Activated naive CD4-positive, alpha-beta T cell treated with anti-CD3 and anti-CD28 coated beads, Interleukin-2, amount 50 U/mL, for 72 hours (primary cell): ENCODE measurements at regions not wholly inside any gene's neighbourhood (a gene's known extent, or its start where the extent isn't known, plus 50 kb on each side); places are given as distances from the start of the nearest gene placed in this dataset.

Experiments used
- ATAC-seq, 2 donors: fragments of 150-1000 bp; cut with Tn5 transposase; 2 replicates each; pipeline ENCODE4 v1.10.0; 2021; ENCODE audit warnings: mild to moderate bottlenecking in 2 of 2, moderate library complexity in 2 of 2
- DNase-seq, 2 donors: peaks; one replicate each; pipeline ENCODE4 v3.0.0; 2021 to 2022; ENCODE audit warnings: low spot score in 2 of 2
- H3K27ac Mint-ChIP-seq, 2 donors: one replicate each; pipeline ENCODE4 v1.8.0; 2022; ENCODE audit warnings: mild to moderate bottlenecking in 2 of 2, mixed read lengths in 2 of 2
- H3K36me3 Mint-ChIP-seq, 2 donors: one replicate each; pipeline ENCODE4 v1.8.0; 2022; ENCODE audit warnings: mixed read lengths in 2 of 2
- H3K9me3 Mint-ChIP-seq, 2 donors: one replicate each; pipeline ENCODE4 v1.8.0; 2022; ENCODE audit warnings: mixed read lengths in 2 of 2

DNA sequence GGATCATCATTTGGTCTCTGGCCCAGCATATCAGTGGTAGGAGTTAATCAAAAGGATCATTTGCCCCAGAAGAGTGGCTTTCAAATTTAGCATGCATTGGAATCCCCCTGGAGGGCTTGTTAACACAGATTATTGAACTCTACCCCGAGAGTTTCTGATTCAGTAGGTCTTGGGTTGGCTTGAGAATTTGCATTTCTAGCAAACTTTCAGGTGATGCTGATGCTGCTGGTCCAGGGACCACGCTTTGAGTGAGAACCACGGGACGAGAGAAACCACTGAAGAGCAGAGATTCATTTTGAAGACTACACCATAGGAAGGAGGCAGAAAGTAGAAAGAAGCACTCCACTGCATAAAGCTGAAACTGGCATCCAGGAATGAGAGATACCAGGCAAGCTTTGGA lies 81.3 kb upstream of the DUSP10 start:
- peak in 1 of 2 donors; percentile 46 for ATAC-seq
- peaks cover 0 to 15% of the 10 kb centered on the region in 2 donors for H3K36me3 Mint-ChIP-seq
- H3K27ac Mint-ChIP-seq = no peak overlapping the region
- DNase-seq = no peak
- H3K9me3 Mint-ChIP-seq = no peaks in the 10 kb centered on the region

DNA sequence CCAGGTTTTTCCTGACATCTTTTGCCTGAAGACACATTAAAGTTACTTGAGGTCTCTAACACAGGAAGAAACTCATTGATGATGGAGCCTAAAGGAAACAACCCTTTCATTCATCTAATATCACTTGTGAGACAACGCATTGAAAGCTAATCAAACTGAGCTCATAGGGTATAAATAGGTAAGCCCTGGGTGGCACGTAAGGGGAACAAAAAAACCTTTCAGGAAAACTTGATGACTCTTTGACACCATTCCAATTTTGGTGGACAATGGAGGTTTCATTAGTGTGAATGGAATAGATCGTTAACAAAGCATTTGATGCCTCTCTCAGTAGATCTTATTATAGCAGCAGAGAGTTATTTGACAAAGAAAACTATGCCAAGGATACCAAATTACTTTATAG lies 80.7 kb upstream of the DUSP10 start:
- H3K27ac Mint-ChIP-seq = no peak overlapping the region
- DNase-seq = no peak
- H3K9me3 Mint-ChIP-seq = no peaks in the 10 kb centered on the region
- peaks cover 0 to 15% of the 10 kb centered on the region in 2 donors for H3K36me3 Mint-ChIP-seq
- ATAC-seq = no peak

DNA sequence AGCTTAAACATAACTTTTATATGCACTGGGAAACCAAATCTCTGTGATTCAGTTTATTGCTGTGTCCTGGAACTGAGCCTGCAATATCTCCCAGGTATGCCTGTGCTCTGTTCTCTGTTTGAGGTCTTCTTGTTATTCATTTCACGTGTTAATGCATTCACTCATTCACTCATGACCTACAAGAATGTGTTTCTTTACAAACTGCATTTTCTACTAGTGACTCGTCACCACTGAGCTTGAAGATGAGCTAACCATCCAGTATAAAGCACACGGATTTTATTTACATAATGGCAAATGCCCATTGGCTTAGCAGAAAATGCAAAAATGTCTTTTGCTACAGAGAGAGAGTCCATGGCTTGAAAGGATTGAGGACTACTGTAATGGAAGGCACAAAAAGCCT lies 75.0 kb upstream of the DUSP10 start:
- Mint-ChIP-seq H3K36me3 (no peaks in the 10 kb centered on the region), H3K27ac (no peak overlapping the region), H3K9me3 (no peaks in the 10 kb centered on the region)
- ATAC-seq = peak in 1 of 2 donors; percentile 38
- no peak for DNase-seq

DNA sequence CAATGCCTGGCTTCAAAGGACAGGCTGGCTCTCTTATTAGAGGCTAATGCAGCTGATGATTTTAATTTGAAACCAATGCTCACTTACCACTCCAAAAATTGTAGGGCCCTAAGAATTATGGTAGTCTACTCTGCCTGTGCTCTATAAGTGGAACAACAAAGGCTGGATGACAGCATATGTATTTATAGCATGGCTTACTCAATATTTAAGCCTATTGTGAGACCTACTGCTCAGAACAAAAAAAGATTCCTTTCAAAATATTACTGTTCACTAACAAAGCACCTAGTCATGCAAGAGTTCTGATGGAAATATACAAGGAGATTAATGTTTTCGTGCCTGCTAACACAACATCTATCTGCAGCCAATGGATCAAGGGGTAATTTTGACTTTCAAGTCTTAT lies 73.8 kb upstream of the DUSP10 start:
- no peaks in the 10 kb centered on the region for H3K9me3 Mint-ChIP-seq
- peaks cover under 1 to 3% of the 10 kb centered on the region in 2 donors for H3K36me3 Mint-ChIP-seq
- H3K27ac Mint-ChIP-seq = no peak overlapping the region
- DNase-seq = no peak
- ATAC-seq = no peak

DNA sequence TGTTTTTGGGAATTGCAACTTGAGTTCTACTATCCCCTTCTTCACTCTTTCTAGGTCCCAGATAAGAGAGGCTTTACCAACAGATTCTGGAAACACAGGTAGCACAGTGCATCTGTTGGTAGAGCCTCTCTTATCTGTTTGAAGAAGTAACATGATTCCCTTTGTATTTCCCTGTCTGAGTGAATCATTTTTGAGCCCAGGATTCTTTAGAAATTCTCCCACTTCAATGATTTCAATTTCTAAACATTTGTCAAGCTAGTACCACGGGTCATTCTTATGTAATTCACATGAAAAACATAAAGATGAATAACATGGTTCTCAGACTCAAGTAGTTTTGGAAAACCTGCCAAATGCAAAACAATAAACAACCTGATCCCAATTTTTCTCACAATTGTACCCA lies 72.0 kb upstream of the DUSP10 start:
- H3K9me3 Mint-ChIP-seq = peaks cover 0 to 5% of the 10 kb centered on the region in 2 donors

DNA sequence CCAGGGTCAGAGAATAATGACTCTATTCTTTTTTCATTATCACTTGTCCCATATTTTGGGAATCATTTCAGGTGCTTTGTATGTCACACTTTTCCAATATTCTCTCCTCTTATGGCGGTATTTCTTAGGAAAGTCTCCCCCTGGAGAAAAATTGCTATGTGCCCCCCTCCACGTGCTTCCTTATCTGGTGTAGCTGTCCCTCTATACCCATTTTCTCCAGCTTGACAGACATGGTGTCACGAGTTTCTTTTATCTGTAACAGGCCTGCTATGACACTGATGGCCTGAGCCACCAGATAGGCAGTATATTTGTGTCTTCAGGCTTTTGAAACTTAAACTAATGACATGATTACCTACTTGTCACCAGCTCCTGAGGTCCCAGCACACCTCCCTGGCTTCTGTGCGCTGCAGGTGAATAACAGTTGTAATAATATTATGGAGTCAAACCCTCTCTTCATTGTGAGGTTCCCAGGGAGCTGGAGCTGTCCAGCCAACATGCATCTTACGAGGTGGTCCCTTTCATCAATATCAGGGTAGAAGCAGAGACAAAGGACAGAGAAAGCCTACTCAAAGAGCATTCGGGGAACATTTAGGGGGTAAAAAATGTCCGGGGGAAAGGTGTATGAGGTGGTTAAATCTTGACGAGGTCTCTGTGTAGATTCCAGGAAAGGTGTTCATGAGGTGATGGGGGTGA lies 71.2 kb upstream of the DUSP10 start:
- Mint-ChIP-seq H3K36me3 (peaks cover 10 to 16% of the 10 kb centered on the region in 2 donors), H3K9me3 (peaks cover 2 to 6% of the 10 kb centered on the region in 2 donors), H3K27ac (no peak overlapping the region)
- ATAC-seq = no peak
- no peak for DNase-seq

More for the DNA sequence above, 72.0 kb upstream of the DUSP10 start:
- ATAC-seq = no peak
- DNase-seq = no peak
- Mint-ChIP-seq H3K27ac (no peak overlapping the region), H3K36me3 (peaks cover 10 to 15% of the 10 kb centered on the region in 2 donors)

DNA sequence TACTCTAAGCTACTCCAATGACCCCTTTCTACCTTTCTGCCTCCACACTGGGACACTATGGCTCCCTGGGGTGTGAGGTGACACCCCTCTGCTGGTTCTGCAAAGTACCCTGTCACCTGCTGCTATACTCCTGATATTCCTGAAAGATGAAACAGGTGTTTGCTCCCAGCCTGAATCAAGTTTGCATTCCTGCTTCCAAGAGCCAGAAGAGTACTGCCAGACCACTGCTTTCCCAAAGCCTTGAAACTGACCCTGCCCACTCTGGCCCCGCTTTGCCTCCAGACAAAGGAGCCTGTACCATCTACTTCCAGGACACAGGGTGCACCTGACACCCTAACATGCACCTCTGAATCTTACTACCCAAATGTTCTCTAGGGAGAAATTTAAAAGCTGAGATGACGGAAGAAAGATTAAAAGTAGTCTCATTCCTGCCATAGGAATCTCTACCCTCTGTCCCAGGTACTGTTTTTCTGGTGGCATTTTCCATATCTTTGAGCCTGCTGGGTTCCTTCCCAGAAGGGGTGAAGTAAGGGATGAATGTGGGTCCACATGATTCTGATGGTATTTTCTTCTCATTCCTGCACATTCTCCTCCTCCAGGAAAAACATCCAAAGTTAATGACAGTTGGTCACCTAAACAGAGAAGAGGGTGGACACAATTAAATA lies 70.3 kb upstream of the DUSP10 start:
- Mint-ChIP-seq H3K9me3 (peaks cover 5 to 8% of the 10 kb centered on the region in 2 donors), H3K27ac (no peak overlapping the region), H3K36me3 (peaks cover 10 to 16% of the 10 kb centered on the region in 2 donors)
- ATAC-seq (no peak), DNase-seq (no peak)

DNA sequence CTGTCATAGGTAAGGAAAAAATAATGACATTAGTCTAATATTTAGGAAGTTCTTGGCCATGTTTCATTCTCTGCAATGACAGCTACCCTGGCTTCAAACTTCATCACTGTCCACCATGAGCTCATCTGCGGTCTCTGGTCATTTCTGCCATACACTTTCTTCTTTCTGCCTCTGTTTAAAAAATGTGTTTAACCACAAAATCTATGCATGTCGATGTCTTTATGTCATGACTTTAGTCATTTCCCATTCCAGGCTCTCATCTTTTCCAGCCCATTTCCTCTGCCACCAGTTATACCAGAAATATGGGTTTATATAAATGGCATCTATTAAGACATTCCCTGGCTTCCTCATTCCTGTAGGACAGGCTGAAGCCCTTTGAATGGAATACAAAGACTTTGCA lies 68.5 kb upstream of the DUSP10 start:
- peak in 1 of 2 donors; percentile 54 for ATAC-seq
- Mint-ChIP-seq H3K27ac (peak overlapping the region in 1 of 2 donors; percentile 87), H3K9me3 (peaks cover 5 to 8% of the 10 kb centered on the region in 2 donors), H3K36me3 (peaks cover 10 to 16% of the 10 kb centered on the region in 2 donors)
- DNase-seq = no peak

DNA sequence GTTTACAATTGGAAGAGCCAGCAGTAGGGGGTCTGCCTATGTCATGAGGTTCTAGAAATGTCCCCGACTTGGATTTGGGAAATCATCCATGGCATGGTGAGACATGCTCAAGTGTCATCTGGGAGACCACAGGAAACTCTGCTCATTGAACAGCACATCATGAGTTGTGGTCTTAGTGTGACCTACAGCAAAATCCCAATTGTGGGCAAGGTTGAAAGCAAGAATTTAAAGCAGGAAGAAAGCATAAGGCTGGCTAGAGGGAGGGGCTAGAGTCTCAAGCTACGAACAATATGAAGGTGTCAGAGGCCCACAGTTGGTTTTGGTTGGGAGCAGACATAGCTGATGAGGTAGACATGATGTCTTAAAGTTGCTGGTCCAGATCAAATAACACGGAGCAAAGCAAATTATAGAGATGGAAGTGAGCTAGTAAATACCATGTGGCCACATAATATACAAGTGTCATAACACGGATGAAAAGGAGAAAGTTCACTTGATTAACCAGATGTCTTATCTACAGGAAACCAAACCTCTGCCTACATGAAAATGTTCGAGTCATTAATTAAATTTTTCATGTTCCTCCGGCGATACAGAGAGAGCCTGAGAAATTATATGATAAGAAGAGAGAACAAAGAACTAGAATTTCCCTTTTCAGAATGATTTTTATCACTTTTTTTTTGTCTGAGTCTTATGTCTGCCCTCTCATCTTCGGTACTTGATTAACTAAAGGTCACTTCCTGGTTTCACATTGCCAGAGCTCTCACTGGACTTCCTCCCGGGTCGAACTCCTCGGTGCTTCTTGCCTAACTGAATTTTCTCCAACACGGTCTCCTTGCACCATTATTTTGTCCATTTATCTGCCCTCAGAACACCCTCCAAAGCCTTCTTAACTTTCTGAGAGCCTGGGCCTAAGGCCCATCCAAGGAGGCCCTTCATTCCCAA lies 67.5 kb upstream of the DUSP10 start:
- no peak for DNase-seq
- H3K27ac Mint-ChIP-seq = peak overlapping the region in 1 of 2 donors; percentile 87
- H3K36me3 Mint-ChIP-seq = peaks cover 10 to 16% of the 10 kb centered on the region in 2 donors
- H3K9me3 Mint-ChIP-seq = peaks cover 5 to 8% of the 10 kb centered on the region in 2 donors
- peak; percentile 61 to 86 for ATAC-seq

DNA sequence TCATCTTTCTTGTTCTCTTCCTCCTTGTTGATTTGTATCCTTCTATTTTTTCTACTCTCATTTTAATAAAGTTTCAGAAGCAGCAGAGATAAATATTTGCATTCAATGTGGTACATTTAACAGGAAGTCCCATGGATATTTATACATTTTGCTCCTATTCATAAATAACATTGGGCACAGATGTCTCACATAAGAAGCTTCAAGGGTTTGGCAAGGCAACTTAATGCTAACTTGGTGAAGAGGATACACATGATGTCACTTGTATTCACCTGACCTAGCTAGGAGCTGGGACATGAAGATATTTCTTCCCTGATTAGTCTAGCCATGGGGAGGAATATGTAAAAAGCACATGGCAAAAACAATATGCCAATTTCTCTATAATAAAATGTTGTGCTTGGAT lies 65.1 kb upstream of the DUSP10 start:
- peaks cover 10 to 16% of the 10 kb centered on the region in 2 donors for H3K36me3 Mint-ChIP-seq
- ATAC-seq (no peak), DNase-seq (no peak)
- H3K27ac Mint-ChIP-seq = no peak overlapping the region
- peaks cover 8% of the 10 kb centered on the region in 2 donors for H3K9me3 Mint-ChIP-seq

DNA sequence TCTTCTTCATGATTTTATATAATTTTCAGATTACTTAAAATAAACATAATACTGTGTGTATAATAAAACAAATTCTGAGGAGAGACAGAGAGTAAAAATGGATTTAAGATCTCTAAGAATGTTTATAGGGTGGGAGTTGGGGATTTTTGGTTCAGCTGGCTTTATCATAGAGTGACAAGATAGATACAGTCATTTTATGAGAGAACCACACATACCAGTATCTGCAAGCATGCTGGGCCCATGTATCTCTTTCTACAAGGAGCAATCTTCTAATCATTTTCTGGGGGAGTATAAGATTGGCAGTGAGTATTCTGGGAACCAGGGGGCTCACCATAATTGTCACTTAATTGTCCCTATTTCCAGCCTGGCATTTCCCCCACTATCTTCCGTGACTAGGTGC lies 64.3 kb upstream of the DUSP10 start:
- DNase-seq = no peak
- no peak overlapping the region for H3K27ac Mint-ChIP-seq
- peaks cover 10 to 16% of the 10 kb centered on the region in 2 donors for H3K36me3 Mint-ChIP-seq
- peak in 1 of 2 donors; percentile 48 for ATAC-seq
- H3K9me3 Mint-ChIP-seq = peaks cover 8% of the 10 kb centered on the region in 2 donors

DNA sequence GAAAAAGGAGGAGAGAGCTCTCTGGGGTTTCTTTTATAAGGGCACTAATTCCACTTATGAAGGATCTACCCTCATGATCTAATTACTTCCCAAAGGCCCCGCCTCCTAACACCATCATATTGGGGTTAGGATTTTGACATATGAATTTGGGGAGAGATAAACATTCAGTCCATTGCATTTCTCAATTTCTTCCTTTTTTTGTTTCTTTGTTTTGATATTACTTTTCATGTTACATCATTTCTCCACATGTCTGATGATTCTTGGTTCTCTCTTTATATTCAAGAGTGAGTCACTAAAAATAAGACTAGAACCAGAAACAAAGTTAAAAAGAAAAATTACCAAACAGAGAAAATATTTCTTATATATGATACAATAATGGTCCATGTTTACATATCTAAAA lies 63.2 kb upstream of the DUSP10 start:
- no peak for DNase-seq
- no peak overlapping the region for H3K27ac Mint-ChIP-seq
- H3K36me3 Mint-ChIP-seq = peaks cover 1 to 15% of the 10 kb centered on the region in 2 donors
- peak in 1 of 2 donors; percentile 9 for ATAC-seq
- H3K9me3 Mint-ChIP-seq = peaks cover 4 to 13% of the 10 kb centered on the region in 2 donors

DNA sequence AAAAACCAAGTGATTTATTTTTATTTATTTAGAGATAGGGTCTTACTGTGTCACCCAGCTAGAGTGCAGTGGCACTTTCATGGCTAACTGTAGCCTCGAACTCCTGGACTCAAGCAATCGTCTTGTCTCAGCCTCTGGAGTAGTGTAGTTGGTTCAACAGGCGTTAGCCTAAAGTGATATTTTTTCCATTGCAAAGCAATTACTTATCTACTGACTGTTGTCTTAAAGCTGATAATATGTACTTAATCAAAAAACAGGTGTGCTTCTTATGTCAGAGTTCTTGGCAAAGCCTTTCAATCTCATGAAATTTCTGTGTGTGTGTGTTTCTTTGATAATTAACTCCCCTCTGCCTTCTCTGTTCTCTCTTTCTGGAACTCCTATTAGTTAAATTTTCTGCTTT lies 62.4 kb upstream of the DUSP10 start:
- Mint-ChIP-seq H3K36me3 (peaks cover 6 to 17% of the 10 kb centered on the region in 2 donors), H3K27ac (no peak overlapping the region), H3K9me3 (peaks cover 8 to 18% of the 10 kb centered on the region in 2 donors)
- no peak for ATAC-seq
- no peak for DNase-seq

DNA sequence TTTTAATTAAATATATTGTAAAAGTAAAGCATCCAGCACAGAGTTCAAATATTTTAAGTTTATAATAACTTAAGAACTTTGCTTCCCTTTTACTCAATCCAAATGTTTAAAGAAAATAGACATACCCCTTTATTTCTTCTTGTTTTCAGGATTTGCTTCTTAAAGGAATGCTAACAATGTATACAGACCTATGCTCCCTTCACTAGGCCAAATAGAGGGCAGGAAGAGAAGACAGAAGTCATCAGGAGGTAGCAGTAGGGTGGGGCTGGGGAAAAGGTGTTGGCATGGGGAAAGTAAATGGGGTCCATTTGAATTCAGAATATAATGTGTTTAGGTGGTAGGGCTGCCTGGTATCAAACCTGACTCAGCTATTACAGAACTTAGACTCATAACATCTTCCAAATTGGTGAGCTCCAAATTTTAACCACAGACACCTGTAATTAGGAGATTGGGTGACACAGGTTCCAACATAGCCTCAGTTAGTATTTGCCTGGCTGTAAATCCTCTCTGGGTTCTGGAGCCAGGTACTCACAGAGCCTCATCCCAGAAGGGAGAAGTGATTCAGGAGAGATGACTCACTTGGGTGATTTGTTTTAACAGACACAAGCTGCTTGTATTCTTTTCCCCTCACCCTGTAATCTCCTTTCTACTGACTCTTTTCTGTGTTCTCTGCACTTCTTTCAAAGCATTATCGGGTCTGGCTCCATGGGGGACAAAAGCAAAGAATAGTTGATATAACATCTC lies 60.1 kb upstream of the DUSP10 start:
- H3K9me3 Mint-ChIP-seq = peaks cover 5 to 15% of the 10 kb centered on the region in 2 donors
- DNase-seq (no peak), ATAC-seq (peak; percentile 77 to 83)
- H3K27ac Mint-ChIP-seq = peak overlapping the region in 1 of 2 donors; percentile 77
- peaks cover 7 to 13% of the 10 kb centered on the region in 2 donors for H3K36me3 Mint-ChIP-seq

DNA sequence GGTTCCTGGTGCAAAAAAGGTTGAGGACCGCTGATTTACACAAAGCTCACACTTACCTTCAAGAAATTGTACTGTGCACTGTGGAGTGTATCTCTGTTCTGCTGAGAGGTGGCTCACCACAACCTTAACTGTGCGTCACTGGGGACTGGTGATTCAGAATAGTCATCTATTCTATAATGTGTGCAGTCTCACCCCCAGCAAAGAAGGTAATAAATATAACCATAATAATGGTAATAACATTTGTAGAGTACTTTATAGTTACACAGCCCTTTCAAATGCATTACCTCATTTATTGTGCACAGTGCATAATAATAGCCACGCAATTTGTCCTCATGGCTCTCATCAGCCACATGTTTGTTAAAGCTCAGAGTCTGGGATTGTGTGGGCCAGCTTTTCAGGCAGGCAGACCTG lies 59.4 kb upstream of the DUSP10 start:
- no peak for DNase-seq
- peaks cover 5 to 15% of the 10 kb centered on the region in 2 donors for H3K9me3 Mint-ChIP-seq
- H3K27ac Mint-ChIP-seq = no peak overlapping the region
- H3K36me3 Mint-ChIP-seq = peaks cover 7 to 13% of the 10 kb centered on the region in 2 donors
- peak; percentile 61 to 70 for ATAC-seq

DNA sequence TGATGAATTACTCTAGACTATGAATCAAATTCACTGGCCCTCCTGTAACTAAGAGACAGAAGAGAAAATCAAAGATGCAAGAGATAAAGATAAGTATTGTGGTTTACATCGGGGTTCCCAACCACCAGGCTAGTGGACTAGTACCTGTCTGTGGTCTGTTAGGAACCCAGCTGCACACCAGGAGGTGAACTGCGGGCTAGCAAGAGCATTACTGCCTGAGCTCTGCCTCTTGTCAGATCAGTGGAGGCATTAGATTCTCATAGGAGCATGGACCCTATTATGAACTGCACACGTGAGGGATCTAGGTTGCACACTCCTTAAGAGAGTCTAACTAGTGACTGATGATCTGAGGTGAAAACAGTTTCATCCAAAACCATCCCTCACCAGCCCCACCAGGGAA lies 58.9 kb upstream of the DUSP10 start:
- ATAC-seq (peak; percentile 6 to 43), DNase-seq (no peak)
- Mint-ChIP-seq H3K9me3 (peaks cover 5 to 15% of the 10 kb centered on the region in 2 donors), H3K36me3 (peaks cover 7 to 13% of the 10 kb centered on the region in 2 donors), H3K27ac (no peak overlapping the region)
